SK-N-SH treated with all-trans-retinoic acid at 6 μM for 48 hours (cell line): ENCODE measurements at regions not wholly inside any gene's neighbourhood (a gene's known extent, or its start where the extent isn't known, plus 50 kb on each side); places are given as distances from the start of the nearest gene placed in this dataset.

ENCODE experiments used
- ATAC-seq: fragments of 200-7000 bp; cut with Tn5 transposase; 3 replicates; pipeline ENCODE4 v1.9.1; 2020; ENCODE audit warnings: mild to moderate bottlenecking, moderate library complexity
- ARNTL ChIP-seq: fragments of 450-650 bp; formaldehyde crosslinking; IDR thresholded peaks from 2 replicates; pipeline ENCODE4 v1.5.0; 2020; ENCODE audit warnings: low read depth, mild to moderate bottlenecking, moderate library complexity, borderline replicate concordance
- BACH2 ChIP-seq: fragments of 250-450 bp; sonication (Bioruptor Pico); IDR thresholded peaks from 2 replicates; pipeline ENCODE4 v1.9.0; 2021; ENCODE audit warnings: mild to moderate bottlenecking, borderline replicate concordance
- CREB5 ChIP-seq: fragments of 250-450 bp; sonication (Bioruptor Pico); IDR thresholded peaks from 2 replicates; pipeline ENCODE4 v1.5.1; 2020; ENCODE audit warnings: low read depth, mild to moderate bottlenecking, moderate library complexity
- CSDC2 ChIP-seq: fragments of 250-450 bp; sonication (Bioruptor Pico); IDR thresholded peaks from 2 replicates; pipeline ENCODE4 v1.5.0; 2020; ENCODE audit warnings: mild to moderate bottlenecking, moderate library complexity
- CSRNP3 ChIP-seq: fragments of 250-450 bp; sonication (Bioruptor Pico); IDR thresholded peaks from 2 replicates; pipeline ENCODE4 v1.5.1; 2021; ENCODE audit warnings: mild to moderate bottlenecking, moderate library complexity
- GLIS3 ChIP-seq: fragments of 250-450 bp; sonication (Bioruptor Pico); IDR thresholded peaks from 2 replicates; pipeline ENCODE4 v1.5.0; 2020; ENCODE audit warnings: mild to moderate bottlenecking, moderate library complexity
- ISL1 ChIP-seq: fragments of 250-450 bp; sonication (Bioruptor Pico); IDR thresholded peaks from 2 replicates; pipeline ENCODE4 v2.1.2; 2022; ENCODE audit warnings: mild to moderate bottlenecking, moderate library complexity
- OSR1 ChIP-seq: fragments of 250-450 bp; sonication (Bioruptor Pico); IDR thresholded peaks from 2 replicates; pipeline ENCODE4 v1.8.0; 2022; ENCODE audit warnings: moderate library complexity, mild to moderate bottlenecking, inconsistent platforms
- PATZ1 ChIP-seq: fragments of 250-450 bp; sonication (Bioruptor Pico); IDR thresholded peaks from 2 replicates; pipeline ENCODE4 v1.8.0; 2020; ENCODE audit warnings: mild to moderate bottlenecking, moderate library complexity, borderline replicate concordance
- PPARA ChIP-seq: fragments of 250-450 bp; sonication (Bioruptor Pico); IDR thresholded peaks from 2 replicates; pipeline ENCODE4 v1.5.0; 2020; ENCODE audit warnings: mild to moderate bottlenecking, borderline replicate concordance
- TOX ChIP-seq: fragments of 250-450 bp; sonication (Bioruptor Pico); IDR thresholded peaks from 2 replicates; pipeline ENCODE4 v1.8.0; 2021; ENCODE audit warnings: mild to moderate bottlenecking, moderate library complexity, borderline replicate concordance
- TSHZ2 ChIP-seq: fragments of 250-450 bp; sonication (Bioruptor Pico); IDR thresholded peaks from 2 replicates; pipeline ENCODE4 v1.5.0; 2020; ENCODE audit warnings: mild to moderate bottlenecking, moderate library complexity
- ZFP3 ChIP-seq: fragments of 250-450 bp; sonication (Bioruptor Pico); IDR thresholded peaks from 2 replicates; pipeline ENCODE4 v1.5.0; 2020; ENCODE audit warnings: mild to moderate bottlenecking, moderate library complexity
- ZFP30 ChIP-seq: fragments of 450-650 bp; formaldehyde crosslinking; IDR thresholded peaks from 2 replicates; pipeline ENCODE4 v1.5.0; 2022; ENCODE audit warnings: mild to moderate bottlenecking, moderate library complexity
- ZNF565 ChIP-seq: fragments of 450-650 bp; formaldehyde crosslinking; conservative IDR thresholded peaks from 2 replicates; pipeline ENCODE4 v1.5.0; 2020; ENCODE audit warnings: low read depth, mild to moderate bottlenecking, moderate library complexity
- ZNF70 ChIP-seq: fragments of 450-650 bp; formaldehyde crosslinking; IDR thresholded peaks from 2 replicates; pipeline ENCODE4 v1.5.0; 2020; ENCODE audit warnings: mild to moderate bottlenecking, moderate library complexity
- ZNF8 ChIP-seq: fragments of 450-650 bp; formaldehyde crosslinking; IDR thresholded peaks from 2 replicates; pipeline ENCODE4 v1.5.0; 2020; ENCODE audit warnings: mild to moderate bottlenecking, moderate library complexity

GRCh38 chr1:76746206-76746605, 121.1 kb upstream of the ST6GALNAC5 start:
- peak; percentile 35 for TF ChIP-seq ISL1 (CRISPR knock-in tag)
- no peak for TF ChIP-seq CREB5 (CRISPR knock-in tag)
- TF ChIP-seq, all 23 proteins: peak for 1
- peak; percentile 63; the same call in 2 of the 3 replicates for ATAC-seq

- ATAC-seq = no peak
- no peak for TF ChIP-seq ZNF565 (CRISPR knock-in tag)
- no peak for TF ChIP-seq GLIS3 (CRISPR knock-in tag)
- TF ChIP-seq PATZ1 = no peak
- no peak for TF ChIP-seq ZFP30 (CRISPR knock-in tag)
- TF ChIP-seq TOX (CRISPR knock-in tag) = no peak
- no peak for TF ChIP-seq CREB5 (CRISPR knock-in tag)
- TF ChIP-seq TSHZ2 (CRISPR knock-in tag) = no peak
- TF ChIP-seq ZFP3 = no peak
- no peak for TF ChIP-seq CSDC2 (CRISPR knock-in tag)
- no peak for TF ChIP-seq ARNTL (CRISPR knock-in tag)
- TF ChIP-seq ISL1 (CRISPR knock-in tag) = no peak
- no peak for TF ChIP-seq ZNF8 (CRISPR knock-in tag)
- no peak for TF ChIP-seq OSR1 (CRISPR knock-in tag)
- no peak for TF ChIP-seq ZNF70 (CRISPR knock-in tag)
Measured at GRCh38 chr1:76754730-76755129, 112.5 kb upstream of the ST6GALNAC5 start.

GRCh38 chr1:76759171-76759860, 108.0 kb upstream of the ST6GALNAC5 start:
- no peak for TF ChIP-seq PPARA (CRISPR knock-in tag)
- no peak for TF ChIP-seq ARNTL (CRISPR knock-in tag)
- TF ChIP-seq CSDC2 (CRISPR knock-in tag) = no peak
- no peak for TF ChIP-seq TSHZ2 (CRISPR knock-in tag)
- no peak for TF ChIP-seq GLIS3 (CRISPR knock-in tag)
- no peak for TF ChIP-seq ISL1 (CRISPR knock-in tag)
- no peak for TF ChIP-seq CSRNP3 (CRISPR knock-in tag)
- TF ChIP-seq ZFP30 (CRISPR knock-in tag) = no peak
- TF ChIP-seq PATZ1 = no peak
- TF ChIP-seq OSR1 (CRISPR knock-in tag) = no peak
- TF ChIP-seq BACH2 (CRISPR knock-in tag) = no peak
- no peak for TF ChIP-seq ZFP3
- ATAC-seq = no peak
